HepG2 (cell line): ENCODE measurements at regions not wholly inside any gene's neighbourhood (a gene's known extent, or its start where the extent isn't known, plus 50 kb on each side); places are given as distances from the start of the nearest gene placed in this dataset.

Experiments
- ATAC-seq: fragments of 200-7000 bp; cut with Tn5 transposase; 3 replicates; pipeline ENCODE4 v1.9.1; 2020; ENCODE audit warnings: mild to moderate bottlenecking, moderate library complexity
- BruUV-seq: library from RNA; stranded (reverse); fragments of 400-500 nt; replicated peaks from 2 replicates; lab custom pipeline; 2021; lab: Mats Ljungman, UMichigan
- CTCF ChIA-PET: fragments of 300-600 bp; formaldehyde crosslinking; extraction: SDS; loops from one replicate; lab custom pipeline; 2021; ENCODE audit warnings: low total read pairs, inconsistent platforms, low intra/inter-chr PET ratio; lab: Yijun Ruan, JAX
- POLR2A ChIA-PET: fragments of 350-600 bp; sonication (Branson Sonifier 250); formaldehyde crosslinking; loops from one replicate; lab custom pipeline; 2020; ENCODE audit warnings: antibody characterized with exemption, inconsistent platforms; lab: Yijun Ruan, JAX
- DNase-seq: peaks from one replicate; pipeline ENCODE4 v3.0.0-alpha.2; 2015; ENCODE audit warnings: low spot score
- FAIRE-seq: peaks from 3 replicates; lab custom pipeline; 2011; peaks lifted over from hg19 to GRCh38; lab: Jason Lieb, UNC
- H2AFZ ChIP-seq: one replicate; pipeline ENCODE4 v1.6.1; 2011; ENCODE audit warnings: low read length, inconsistent platforms
- H3K27ac ChIP-seq: fragments of 300-600 bp; 3 replicates; pipeline ENCODE4 v1.8.0; 2011; ENCODE audit warnings: mixed run types, mild to moderate bottlenecking, mixed read lengths, low read length, inconsistent platforms; ENCODE audit not compliant: insufficient read depth; ENCODE audit errors: extremely low read length
- H3K27me3 ChIP-seq, 2 experiments: fragments of 200-600 bp in 1 of 2; 2 replicates in 1 of 2; 3 replicates in 1 of 2; pipeline versions ENCODE4 v1.6.0 to v1.8.0; 2011; ENCODE audit warnings: low read length in 2 of 2, mild to moderate bottlenecking in 2 of 2, moderate library complexity in 2 of 2, inconsistent platforms in 1 of 2; ENCODE audit not compliant: insufficient read depth in 2 of 2, control insufficient read depth in 1 of 2
- H3K36me3 ChIP-seq, 2 experiments: fragments of 200-600 bp in 1 of 2; replicated peaks in 1 of 2; 2 replicates in 1 of 2; 3 replicates in 1 of 2; pipeline versions ENCODE4 v1.5.1 to v1.8.0; 2011; ENCODE audit warnings: low read length in 2 of 2, inconsistent platforms in 1 of 2; ENCODE audit not compliant: insufficient read depth in 2 of 2, control insufficient read depth in 1 of 2
- H3K4me1 ChIP-seq: 2 replicates; pipeline ENCODE4 v1.5.1; 2012; ENCODE audit warnings: low read length, inconsistent platforms; ENCODE audit not compliant: insufficient read depth
- H3K4me2 ChIP-seq: 2 replicates; pipeline ENCODE4 v1.6.0; 2011; ENCODE audit warnings: low read depth, low read length, inconsistent platforms
- H3K4me3 ChIP-seq, 3 experiments: fragments of 200-600 bp in 1 of 3; sonication (generic), shearing (Covaris generic) in 1 of 3; replicated peaks in 1 of 3; 2 replicates each; pipeline ENCODE4 v1.5.1; 2011 to 2016; ENCODE audit warnings: low read length in 3 of 3, inconsistent platforms in 2 of 3, low read depth in 2 of 3, mild to moderate bottlenecking in 2 of 3, control low read depth in 1 of 3, mixed read lengths in 1 of 3; ENCODE audit not compliant: insufficient read depth in 1 of 3
- H3K79me2 ChIP-seq: one replicate; pipeline ENCODE4 v1.6.1; 2011; ENCODE audit warnings: low read length, inconsistent platforms; ENCODE audit not compliant: insufficient read depth
- H3K9ac ChIP-seq: 2 replicates; pipeline ENCODE4 v1.6.0; 2011; ENCODE audit warnings: mild to moderate bottlenecking, low read depth, low read length, inconsistent platforms; ENCODE audit not compliant: insufficient read depth
- H3K9me3 ChIP-seq: 2 replicates; pipeline ENCODE4 v1.5.1; 2012; ENCODE audit warnings: mild to moderate bottlenecking, low read length
- H4K20me1 ChIP-seq: 2 replicates; pipeline ENCODE4 v1.6.0; 2011; ENCODE audit warnings: inconsistent platforms, mild to moderate bottlenecking, low read length, moderate library complexity; ENCODE audit not compliant: insufficient read depth
- ARID3A ChIP-seq: IDR thresholded peaks from 2 replicates; pipeline ENCODE4 v1.6.1; 2012; ENCODE audit warnings: low read depth, low read length, improper control_type of control experiment
- ATAD3A ChIP-seq: sonication (generic); formaldehyde crosslinking; IDR thresholded peaks from 2 replicates; pipeline ENCODE4 v1.4.0; 2020; ENCODE audit warnings: missing genetic modification reagents
- BRCA1 ChIP-seq: sonication (generic); formaldehyde crosslinking; IDR thresholded peaks from 2 replicates; pipeline ENCODE4 v1.4.0; 2020; ENCODE audit warnings: missing genetic modification reagents
- HNF4A ChIP-seq: sonication (generic); formaldehyde crosslinking; IDR thresholded peaks from 2 replicates; pipeline ENCODE4 v1.4.0; 2020; ENCODE audit warnings: missing genetic modification reagents
- ISL2 ChIP-seq: sonication (generic); formaldehyde crosslinking; IDR thresholded peaks from 2 replicates; pipeline ENCODE4 v1.5.0; 2020; ENCODE audit warnings: missing genetic modification reagents
- KDM3A ChIP-seq: IDR thresholded peaks from 2 replicates; pipeline ENCODE4 v1.6.1; 2018; ENCODE audit warnings: low read depth, missing compliant biosample characterization
- MIXL1 ChIP-seq: IDR thresholded peaks from 2 replicates; pipeline ENCODE4 v1.6.1; 2016
- NFYB ChIP-seq: sonication (generic); formaldehyde crosslinking; IDR thresholded peaks from 2 replicates; pipeline ENCODE4 v1.4.0; 2020; ENCODE audit warnings: missing genetic modification reagents
- PAX8 ChIP-seq: sonication (generic); formaldehyde crosslinking; IDR thresholded peaks from 2 replicates; pipeline ENCODE4 v1.8.0; 2022; ENCODE audit warnings: mild to moderate bottlenecking, missing genetic modification reagents, borderline replicate concordance
- SP140L ChIP-seq: sonication (generic); formaldehyde crosslinking; IDR thresholded peaks from 2 replicates; pipeline ENCODE4 v1.4.0; 2020; ENCODE audit warnings: missing genetic modification reagents, borderline replicate concordance
- STAG1 ChIP-seq: sonication (generic); formaldehyde crosslinking; IDR thresholded peaks from 2 replicates; pipeline ENCODE4 v1.4.0; 2020; ENCODE audit warnings: missing genetic modification reagents
- ZFP1 ChIP-seq: IDR thresholded peaks from 2 replicates; pipeline ENCODE4 v1.6.1; 2016
- ZGPAT ChIP-seq: IDR thresholded peaks from 2 replicates; pipeline ENCODE4 v1.6.1; 2016; ENCODE audit warnings: mild to moderate bottlenecking
- ZNF18 ChIP-seq: sonication (generic); formaldehyde crosslinking; IDR thresholded peaks from 2 replicates; pipeline ENCODE4 v1.8.0; 2022; ENCODE audit warnings: mild to moderate bottlenecking, missing genetic modification reagents; ENCODE audit not compliant: insufficient replicate concordance
- ZNF326 ChIP-seq: sonication (generic); formaldehyde crosslinking; IDR thresholded peaks from 2 replicates; pipeline ENCODE4 v1.4.0; 2020; ENCODE audit warnings: missing genetic modification reagents, borderline replicate concordance
- ZNF34 ChIP-seq: sonication (generic); formaldehyde crosslinking; IDR thresholded peaks from 2 replicates; pipeline ENCODE4 v1.4.0; 2020; ENCODE audit warnings: mild to moderate bottlenecking, missing genetic modification reagents, borderline replicate concordance
- ZNF512 ChIP-seq: sonication (generic); formaldehyde crosslinking; IDR thresholded peaks from 2 replicates; pipeline ENCODE4 v1.4.0; 2020; ENCODE audit warnings: mild to moderate bottlenecking, missing genetic modification reagents
- ZNF639 ChIP-seq: conservative IDR thresholded peaks from 2 replicates; pipeline ENCODE4 v1.6.1; 2018; ENCODE audit warnings: missing genetic modification reagents
- ZNF878 ChIP-seq: sonication (generic); formaldehyde crosslinking; IDR thresholded peaks from 2 replicates; pipeline ENCODE4 v1.8.1; 2023; ENCODE audit warnings: mild to moderate bottlenecking, missing genetic modification reagents, moderate library complexity
- WGBS: methylation state at CpG from one replicate; pipeline ENCODE4 v1.1.6; 2017; ENCODE audit warnings: low lambda C conversion rate; 5-methylcytosine and 5-hydroxymethylcytosine counted together
- in situ Hi-C: cut with HindIII; loops from 2 replicates; pipeline ENCODE4 v1.10.0; 2017; ENCODE audit warnings: low pct_unique_long_range_greater_than_20kb; ENCODE audit not compliant: extremely low pct_ligation_motif_present
- intact Hi-C: fragments of 100-400 bp; cut with micrococcal nuclease; formaldehyde crosslinking; loops from one replicate; pipeline ENCODE4 v1.10.0; 2022; ENCODE audit not compliant: unreplicated experiment

- Histone ChIP-seq H3K36me3 (no peaks in the 10 kb centered on the region), H3K9ac (peak overlapping the region; percentile 71), H3K4me1 (peaks cover 72% of the 10 kb centered on the region), H2AFZ (peak overlapping the region; percentile 8), H3K9me3 (no peaks in the 10 kb centered on the region), H3K79me2 (no peaks in the 10 kb centered on the region), H3K27me3 (no peaks in the 10 kb centered on the region), H3K27ac (no peak overlapping the region), H3K4me2 (peak overlapping the region; percentile 96), H3K4me3 (peak overlapping the region; percentile 67 to 80 (median 67)), H4K20me1 (no peaks in the 10 kb centered on the region)
- no TSS peak for BruUV-seq
- POLR2A ChIA-PET = interaction anchor here (0.6 kb wide), 1 partner anchor 11 kb away, joined by 3 read pairs; no protein-coding TSS in a partner anchor
- CTCF ChIA-PET = no interaction called here
- 2% methylated on average over 11 of the region's 11 CpGs for WGBS
- FAIRE-seq (no peak), DNase-seq (peak; percentile 38), ATAC-seq (no peak)
- intact Hi-C loops = loop anchor here (10.0 kb wide), 1 partner anchor 246 kb away; no protein-coding TSS in a partner anchor
- in situ Hi-C loops = loop anchor here (10.0 to 25.0 kb wide), 2 partner anchors 136 to 1201 kb away; no protein-coding TSS in a partner anchor
- TF ChIP-seq ZNF878 = no peak
- 0 out of 2 replicates have a peak, but pooled peaks have one; percentile 3 for TF ChIP-seq ZFP1 (CRISPR knock-in tag)
- TF ChIP-seq MIXL1 (CRISPR knock-in tag) = no peak
- TF ChIP-seq STAG1 (CRISPR knock-in tag) = 0 out of 2 replicates have a peak, but pooled peaks have one; percentile 3
- 0 out of 2 replicates have a peak, but pooled peaks have one; percentile 19 for TF ChIP-seq ZGPAT (CRISPR knock-in tag)
- peak; percentile 74 for TF ChIP-seq HNF4A (CRISPR knock-in tag)
- TF ChIP-seq ZNF34 (CRISPR knock-in tag) = no peak
- TF ChIP-seq PAX8 = no peak
- TF ChIP-seq ATAD3A = no peak
- TF ChIP-seq ARID3A = peak; percentile 76; the same call in 1 of the 2 replicates
- TF ChIP-seq SP140L (CRISPR knock-in tag) = no peak
- no peak for TF ChIP-seq ZNF639
- TF ChIP-seq ZNF512 (CRISPR knock-in tag) = no peak
- peak; percentile 8 for TF ChIP-seq ZNF18 (CRISPR knock-in tag)
- TF ChIP-seq NFYB (CRISPR knock-in tag) = no peak
- TF ChIP-seq BRCA1 (CRISPR knock-in tag) = no peak
- TF ChIP-seq ISL2 (CRISPR knock-in tag) = 0 out of 2 replicates have a peak, but pooled peaks have one; percentile 16
- TF ChIP-seq KDM3A (CRISPR knock-in tag) = 0 out of 2 replicates have a peak, but pooled peaks have one; percentile 29
- TF ChIP-seq ZNF326 = no peak
Observed at GRCh38 chr6:26311012-26311384, 54.0 kb upstream of the BTN3A2 start.
